ENCODE measurements at regions not wholly inside any gene's neighbourhood (a gene's known extent, or its start where the extent isn't known, plus 50 kb on each side); places are given as distances from the start of the nearest gene placed in this dataset.

DNA sequence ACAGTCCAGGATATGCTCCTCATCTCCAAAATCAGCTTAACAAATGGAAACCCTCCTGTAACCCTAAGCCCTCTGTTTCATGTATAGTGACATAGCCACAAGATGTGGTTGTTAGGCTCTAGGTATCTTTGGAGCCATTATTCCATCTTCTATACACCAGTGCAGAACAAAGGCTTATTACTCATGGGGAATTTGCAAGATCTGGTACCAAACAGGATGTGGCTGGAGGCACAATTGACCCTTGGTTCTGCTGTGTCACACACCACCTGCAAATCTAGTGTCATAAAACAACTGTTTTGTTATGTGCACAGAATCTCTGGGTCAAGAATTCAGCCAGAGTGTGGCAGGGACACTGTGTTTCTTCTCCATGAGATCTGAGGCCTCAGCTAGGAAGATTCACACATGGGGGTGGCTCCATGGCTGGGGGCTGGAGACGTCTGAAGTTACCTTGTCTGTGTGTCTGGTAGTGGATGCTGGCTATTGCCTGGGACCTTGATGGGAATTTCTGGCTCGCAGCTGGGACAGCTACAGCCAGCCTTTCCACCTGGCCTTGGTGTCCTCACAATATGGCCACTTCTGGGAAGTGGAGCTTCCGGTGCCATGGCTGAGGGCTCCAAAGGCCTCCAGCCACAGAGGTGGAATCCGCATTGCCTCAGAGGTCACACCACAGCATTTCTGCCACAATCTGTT is 369.9 kb downstream of the CDH26 start:
- TF ChIP-seq, protein P1, sequence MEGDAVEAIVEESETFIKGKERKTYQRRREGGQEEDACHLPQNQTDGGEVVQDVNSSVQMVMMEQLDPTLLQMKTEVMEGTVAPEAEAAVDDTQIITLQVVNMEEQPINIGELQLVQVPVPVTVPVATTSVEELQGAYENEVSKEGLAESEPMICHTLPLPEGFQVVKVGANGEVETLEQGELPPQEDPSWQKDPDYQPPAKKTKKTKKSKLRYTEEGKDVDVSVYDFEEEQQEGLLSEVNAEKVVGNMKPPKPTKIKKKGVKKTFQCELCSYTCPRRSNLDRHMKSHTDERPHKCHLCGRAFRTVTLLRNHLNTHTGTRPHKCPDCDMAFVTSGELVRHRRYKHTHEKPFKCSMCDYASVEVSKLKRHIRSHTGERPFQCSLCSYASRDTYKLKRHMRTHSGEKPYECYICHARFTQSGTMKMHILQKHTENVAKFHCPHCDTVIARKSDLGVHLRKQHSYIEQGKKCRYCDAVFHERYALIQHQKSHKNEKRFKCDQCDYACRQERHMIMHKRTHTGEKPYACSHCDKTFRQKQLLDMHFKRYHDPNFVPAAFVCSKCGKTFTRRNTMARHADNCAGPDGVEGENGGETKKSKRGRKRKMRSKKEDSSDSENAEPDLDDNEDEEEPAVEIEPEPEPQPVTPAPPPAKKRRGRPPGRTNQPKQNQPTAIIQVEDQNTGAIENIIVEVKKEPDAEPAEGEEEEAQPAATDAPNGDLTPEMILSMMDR (IDR thresholded peaks at IDR 0.05; ENCODE audit: insufficient read depth, low read length), result no peak
- TF ChIP-seq POLR2AphosphoS5 (IDR thresholded peaks at IDR 0.05; ENCODE audit: low read depth), result no peak
- no peak for TF ChIP-seq GABPA (IDR thresholded peaks at IDR 0.05; ENCODE audit: low read depth)
- TF ChIP-seq, protein P2, sequence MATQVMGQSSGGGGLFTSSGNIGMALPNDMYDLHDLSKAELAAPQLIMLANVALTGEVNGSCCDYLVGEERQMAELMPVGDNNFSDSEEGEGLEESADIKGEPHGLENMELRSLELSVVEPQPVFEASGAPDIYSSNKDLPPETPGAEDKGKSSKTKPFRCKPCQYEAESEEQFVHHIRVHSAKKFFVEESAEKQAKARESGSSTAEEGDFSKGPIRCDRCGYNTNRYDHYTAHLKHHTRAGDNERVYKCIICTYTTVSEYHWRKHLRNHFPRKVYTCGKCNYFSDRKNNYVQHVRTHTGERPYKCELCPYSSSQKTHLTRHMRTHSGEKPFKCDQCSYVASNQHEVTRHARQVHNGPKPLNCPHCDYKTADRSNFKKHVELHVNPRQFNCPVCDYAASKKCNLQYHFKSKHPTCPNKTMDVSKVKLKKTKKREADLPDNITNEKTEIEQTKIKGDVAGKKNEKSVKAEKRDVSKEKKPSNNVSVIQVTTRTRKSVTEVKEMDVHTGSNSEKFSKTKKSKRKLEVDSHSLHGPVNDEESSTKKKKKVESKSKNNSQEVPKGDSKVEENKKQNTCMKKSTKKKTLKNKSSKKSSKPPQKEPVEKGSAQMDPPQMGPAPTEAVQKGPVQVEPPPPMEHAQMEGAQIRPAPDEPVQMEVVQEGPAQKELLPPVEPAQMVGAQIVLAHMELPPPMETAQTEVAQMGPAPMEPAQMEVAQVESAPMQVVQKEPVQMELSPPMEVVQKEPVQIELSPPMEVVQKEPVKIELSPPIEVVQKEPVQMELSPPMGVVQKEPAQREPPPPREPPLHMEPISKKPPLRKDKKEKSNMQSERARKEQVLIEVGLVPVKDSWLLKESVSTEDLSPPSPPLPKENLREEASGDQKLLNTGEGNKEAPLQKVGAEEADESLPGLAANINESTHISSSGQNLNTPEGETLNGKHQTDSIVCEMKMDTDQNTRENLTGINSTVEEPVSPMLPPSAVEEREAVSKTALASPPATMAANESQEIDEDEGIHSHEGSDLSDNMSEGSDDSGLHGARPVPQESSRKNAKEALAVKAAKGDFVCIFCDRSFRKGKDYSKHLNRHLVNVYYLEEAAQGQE (IDR thresholded peaks at IDR 0.05; ENCODE audit: insufficient replicate concordance, low read depth), result no peak

Measured in HL-60 (cell line).